ENCODE measurements at regions not wholly inside any gene's neighbourhood (a gene's known extent, or its start where the extent isn't known, plus 50 kb on each side); places are given as distances from the start of the nearest gene placed in this dataset.

DNA sequence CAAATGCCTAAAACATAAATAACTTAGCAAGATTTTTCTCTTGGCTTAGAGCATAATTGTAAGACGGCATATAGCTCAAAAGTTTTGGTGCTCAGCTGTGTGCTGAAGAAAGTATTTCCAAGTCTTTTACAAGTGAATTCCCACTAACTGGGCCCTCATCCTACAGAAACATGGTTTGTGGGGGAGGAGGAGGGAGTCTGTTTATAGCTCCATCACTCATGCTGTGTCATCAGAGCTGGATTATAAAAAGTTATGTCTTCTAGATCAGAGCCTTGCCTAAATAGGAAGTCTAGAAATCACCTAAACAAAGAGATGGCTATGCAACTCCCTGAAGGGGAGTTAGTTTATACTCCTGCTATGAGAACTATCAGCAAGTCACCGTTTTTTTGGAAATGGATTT lies 65.9 kb upstream of the OTOGL start:
- TF ChIP-seq CTCF (IDR thresholded peaks at IDR 0.05), result no peak
- TF ChIP-seq POLR2A (IDR thresholded peaks at IDR 0.05), result no peak
